Inflammatory macrophage (primary cell): ENCODE measurements at regions not wholly inside any gene's neighbourhood (a gene's known extent, or its start where the extent isn't known, plus 50 kb on each side); places are given as distances from the start of the nearest gene placed in this dataset.

Source experiments
- DNase-seq, 2 donors: peaks; one replicate each; pipeline ENCODE4 v3.0.0-alpha.2; 2020 to 2022

DNA sequence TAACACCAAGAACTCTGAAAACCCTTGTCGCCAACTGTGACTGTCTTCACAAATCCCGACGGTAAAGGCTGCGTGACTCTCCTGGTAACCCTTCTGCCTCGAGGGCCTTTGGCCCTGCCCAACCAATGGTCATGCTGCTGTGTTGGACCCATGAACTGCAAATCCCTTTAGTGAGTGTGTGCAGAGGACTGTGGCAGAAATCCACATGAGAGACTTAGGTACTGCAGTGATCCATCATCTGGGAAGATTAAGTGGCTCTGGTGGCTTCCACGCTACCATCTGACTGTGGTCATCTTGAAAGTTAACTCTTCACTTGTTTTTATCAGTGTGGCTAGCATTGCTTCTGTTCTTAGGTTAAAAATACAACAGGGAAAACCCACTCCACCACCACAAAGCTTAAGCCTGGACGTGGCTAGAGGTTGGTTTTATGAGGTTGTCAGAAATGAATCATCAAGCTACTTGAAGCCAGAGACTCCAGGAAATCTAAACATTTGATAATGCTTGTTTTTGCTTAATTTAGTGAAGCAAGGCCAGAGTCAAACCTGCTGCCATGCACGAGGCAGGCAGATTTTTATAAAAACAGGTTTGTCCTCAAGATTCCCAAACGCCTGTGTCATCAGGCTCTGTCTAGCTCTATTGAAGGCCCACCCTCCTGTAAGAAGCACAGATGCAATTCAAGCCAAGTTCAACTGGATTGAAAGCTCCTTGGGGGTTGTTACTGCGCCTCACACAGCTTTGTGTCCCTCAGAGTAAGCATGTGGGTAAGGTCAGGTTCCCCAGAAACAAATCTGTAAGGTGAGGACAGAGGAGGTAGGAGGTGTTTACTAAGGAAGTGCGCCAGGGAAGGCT lies 52.7 kb upstream of the ERCC6L2 start:
- no peak for DNase-seq

DNA sequence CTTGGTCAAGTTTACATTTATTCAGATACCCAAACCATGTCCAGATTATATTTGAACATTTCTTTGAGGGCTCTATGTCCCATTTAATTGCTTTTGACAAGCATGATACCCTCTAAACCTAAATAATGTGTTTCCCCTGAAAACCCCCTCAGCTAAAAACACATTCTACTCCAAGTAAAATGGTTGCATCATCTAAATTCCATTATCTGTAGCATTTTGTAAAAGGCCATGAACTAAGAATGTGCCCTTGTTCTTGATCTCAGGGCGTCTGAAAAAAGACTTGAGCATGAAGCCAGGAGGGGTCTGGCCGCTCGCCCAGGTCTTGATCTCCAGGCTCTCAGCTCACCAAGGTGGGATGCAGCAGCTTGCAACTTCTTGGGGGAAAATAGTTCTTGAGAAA lies 53.5 kb upstream of the ERCC6L2 start:
- DNase-seq: no peak

DNA sequence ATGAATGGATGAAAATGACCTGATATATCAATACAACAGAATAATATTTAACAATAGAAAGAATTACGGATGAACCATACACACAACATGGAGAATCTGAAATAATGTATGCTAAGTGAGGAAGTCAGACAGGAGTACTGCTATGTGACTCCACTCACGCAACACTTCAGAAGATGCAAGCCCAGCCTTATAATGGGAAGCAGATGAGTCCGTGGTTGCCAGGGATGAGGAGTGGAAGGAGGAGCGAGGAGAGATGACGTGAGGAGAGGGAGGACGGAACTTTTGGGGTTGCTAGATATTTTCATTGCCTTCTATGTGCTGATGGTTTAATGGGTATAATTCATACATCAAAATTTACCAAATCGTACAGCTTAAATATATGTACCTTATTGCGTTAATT lies 55.4 kb upstream of the ERCC6L2 start:
- DNase-seq: no peak

DNA sequence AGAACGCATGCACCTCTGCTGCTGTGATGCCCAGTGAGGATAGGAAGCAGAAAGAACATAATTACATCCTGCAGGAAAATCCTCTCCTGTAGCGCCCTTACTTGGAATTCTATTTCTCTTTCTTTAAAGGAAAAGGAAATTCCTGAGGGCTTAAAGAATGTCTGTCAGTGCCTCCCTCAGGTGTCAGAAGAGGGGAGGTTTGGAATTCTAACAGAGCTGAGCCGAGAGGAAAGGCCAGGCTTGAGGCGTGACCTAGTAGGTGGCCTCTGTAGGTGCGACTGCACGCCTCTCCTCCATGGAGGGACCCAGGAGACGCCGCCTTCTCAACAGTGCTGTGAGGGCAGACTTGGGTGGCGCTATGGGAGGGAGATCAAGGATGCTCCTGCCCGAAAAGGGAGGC lies 55.9 kb upstream of the ERCC6L2 start:
- no peak for DNase-seq

DNA sequence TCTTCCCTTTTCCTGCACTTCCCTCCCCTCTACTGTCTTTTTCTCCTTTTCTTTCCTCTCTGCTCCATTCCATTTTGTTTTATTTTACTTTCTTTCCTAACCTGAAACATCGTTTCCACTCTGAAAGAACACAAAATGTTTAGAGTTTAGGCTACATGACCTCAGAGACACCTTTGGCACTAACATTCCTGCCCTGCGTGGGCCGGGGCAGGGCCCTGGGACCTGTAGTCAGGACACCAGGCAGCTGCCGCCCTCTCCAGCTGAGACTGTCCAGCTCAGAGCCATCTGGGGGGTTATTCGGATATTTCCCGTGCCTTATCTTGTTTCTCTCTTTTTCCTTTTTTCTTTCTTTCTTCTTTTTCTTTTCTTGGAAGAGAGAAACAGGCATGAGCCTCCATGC lies 58.3 kb upstream of the ERCC6L2 start:
- DNase-seq: no peak

DNA sequence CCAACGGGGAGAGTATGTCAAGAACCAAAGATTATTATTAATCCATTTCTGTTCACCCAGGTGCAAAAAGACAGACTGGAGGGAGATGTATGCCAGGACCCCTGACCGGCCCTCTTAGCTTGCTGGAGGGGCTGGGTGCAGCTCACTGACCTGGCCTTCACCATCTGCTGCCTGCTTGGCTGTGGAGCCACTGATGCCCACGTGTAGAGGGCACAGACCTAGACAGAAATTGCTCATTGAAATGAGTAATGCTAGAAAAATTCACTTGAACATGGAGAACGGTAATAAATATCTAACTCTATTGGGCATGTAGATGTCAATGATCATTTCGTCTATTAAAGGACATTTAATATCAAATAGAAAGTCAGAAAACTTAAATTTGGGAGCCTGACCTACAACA lies 58.8 kb upstream of the ERCC6L2 start:
- no peak for DNase-seq

DNA sequence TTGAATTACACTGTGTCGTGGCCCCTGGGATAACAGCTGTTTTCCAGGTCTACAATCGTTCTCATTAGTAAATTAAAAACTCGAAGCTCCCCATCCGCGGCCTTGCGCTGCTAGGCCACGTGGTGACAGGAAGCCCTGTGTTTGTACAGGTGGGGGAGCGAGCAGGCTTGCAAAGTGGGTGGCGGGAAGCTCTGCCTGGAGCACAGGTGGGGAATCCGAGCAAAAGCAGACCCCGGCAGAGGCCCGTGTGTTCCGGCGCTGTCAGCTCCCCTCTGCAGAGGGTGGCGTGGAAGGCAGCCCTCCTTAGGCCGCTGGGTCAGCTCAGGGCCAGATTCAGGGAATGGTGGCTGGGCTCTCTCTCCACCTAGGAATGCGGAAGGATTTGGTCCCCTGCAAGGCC lies 59.5 kb upstream of the ERCC6L2 start:
- no peak for DNase-seq

DNA sequence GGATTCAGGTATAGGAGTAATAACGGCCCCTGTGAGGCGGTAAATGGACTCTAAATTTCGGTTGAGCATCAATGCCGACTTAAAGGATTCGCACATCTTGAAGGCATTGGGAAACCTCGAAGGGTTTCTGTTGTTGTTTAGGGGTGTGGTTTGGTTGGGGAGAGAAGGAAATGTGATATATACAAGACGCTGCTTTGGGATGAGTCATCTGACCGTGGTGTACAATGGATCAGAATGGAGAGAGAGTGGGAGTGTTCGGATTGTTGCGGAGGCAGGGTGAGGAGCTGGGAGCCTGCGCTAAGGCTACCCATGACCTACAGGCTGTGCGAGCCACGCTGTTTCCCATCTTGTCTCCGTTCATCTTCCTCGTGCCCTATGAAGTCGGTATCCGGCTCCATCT lies 60.4 kb upstream of the ERCC6L2 start:
- no peak for DNase-seq

DNA sequence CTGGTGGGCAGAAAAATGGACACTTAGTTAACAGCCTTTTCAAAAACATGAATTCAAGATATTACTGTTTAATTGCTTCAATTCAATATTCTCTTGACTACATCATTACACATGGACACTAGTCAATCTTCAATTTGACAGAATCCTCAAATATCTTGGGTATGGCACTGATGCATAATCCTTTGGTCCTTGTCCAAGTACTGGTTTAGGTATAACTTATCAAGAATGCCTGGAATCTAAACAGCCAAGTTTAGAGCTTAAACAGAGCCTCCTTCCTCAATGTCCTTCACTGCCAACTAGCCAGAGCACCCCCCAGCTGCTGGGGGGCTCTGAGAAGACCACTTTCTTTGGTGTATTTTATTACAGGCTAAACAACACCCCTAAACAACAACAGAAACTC lies 61.6 kb upstream of the ERCC6L2 start:
- no peak for DNase-seq

DNA sequence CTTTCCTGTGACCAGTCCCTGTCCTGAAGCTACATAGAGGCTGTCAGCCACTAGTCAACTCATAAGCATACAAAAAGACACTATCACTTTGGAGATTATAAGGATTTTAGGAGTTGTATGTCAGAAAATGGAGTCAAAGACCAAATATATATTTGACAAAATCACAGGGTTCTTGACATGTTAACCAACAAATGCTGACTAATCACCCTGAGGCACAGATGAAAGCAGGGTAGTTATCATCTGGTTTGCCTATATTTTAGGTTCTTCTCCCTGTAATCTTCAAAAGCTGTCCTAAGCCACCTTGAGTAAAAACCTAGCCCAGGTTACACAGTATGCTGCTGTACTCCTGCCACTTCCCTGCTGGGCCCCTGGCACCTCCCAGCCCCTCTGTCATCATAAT lies 64.7 kb upstream of the ERCC6L2 start:
- no peak for DNase-seq

DNA sequence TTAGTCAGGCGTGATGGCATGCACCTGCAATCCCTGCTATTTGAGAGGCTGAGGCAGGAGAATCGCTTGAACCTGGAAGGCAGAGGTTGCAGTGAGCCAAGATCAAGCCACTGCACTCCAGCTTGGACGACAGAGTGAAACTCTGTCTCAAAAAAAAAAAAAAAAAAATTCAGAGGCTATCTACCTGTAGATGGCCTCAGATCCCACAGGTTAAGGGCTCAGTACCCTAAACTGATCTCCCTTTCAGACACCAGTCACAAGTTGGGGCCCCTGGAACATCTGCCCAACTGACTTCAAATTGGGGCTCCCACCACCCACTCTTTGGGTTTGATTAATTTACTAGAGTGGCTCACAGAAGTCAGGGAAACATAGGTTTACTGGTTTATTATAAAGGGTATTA lies 65.4 kb upstream of the ERCC6L2 start:
- no peak for DNase-seq

DNA sequence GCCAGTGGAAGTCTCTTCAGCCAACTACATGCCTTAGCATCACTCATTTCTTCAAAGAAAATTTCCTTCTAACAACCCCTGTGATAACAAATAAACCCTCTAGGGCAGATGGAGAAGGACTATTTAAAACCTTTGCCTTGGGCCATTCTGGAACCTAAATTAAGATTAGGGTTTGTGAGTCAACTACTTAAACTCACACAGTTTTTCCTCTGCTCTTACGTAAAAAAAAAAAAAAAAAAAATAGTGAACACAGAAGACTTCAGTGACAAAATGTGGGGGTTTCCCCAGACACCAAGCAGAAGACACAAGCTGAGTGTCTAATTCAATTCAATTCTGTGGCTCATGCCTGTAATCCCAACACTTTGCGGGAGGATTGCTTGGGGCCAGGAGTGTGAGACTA lies 65.8 kb upstream of the ERCC6L2 start:
- DNase-seq: no peak

DNA sequence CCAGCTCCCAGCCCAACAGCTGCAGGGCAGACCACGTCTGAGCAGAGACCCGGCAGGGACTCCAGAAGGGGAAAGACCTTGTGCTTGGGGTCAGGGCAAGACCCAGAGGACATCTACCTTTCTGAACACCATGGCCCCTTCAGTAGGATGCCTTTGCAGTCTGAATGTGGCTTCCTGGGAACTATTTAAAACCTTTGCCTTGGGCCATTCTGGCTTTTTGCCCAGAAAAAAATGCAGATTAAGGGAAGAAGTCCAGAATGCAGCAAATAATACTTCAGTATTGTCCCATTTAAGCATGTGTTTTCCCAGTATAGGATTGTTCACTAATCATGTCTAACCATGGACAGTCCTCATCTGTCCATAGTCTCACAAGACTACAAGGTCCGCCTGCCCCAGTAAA lies 67.5 kb upstream of the ERCC6L2 start:
- no peak for DNase-seq

DNA sequence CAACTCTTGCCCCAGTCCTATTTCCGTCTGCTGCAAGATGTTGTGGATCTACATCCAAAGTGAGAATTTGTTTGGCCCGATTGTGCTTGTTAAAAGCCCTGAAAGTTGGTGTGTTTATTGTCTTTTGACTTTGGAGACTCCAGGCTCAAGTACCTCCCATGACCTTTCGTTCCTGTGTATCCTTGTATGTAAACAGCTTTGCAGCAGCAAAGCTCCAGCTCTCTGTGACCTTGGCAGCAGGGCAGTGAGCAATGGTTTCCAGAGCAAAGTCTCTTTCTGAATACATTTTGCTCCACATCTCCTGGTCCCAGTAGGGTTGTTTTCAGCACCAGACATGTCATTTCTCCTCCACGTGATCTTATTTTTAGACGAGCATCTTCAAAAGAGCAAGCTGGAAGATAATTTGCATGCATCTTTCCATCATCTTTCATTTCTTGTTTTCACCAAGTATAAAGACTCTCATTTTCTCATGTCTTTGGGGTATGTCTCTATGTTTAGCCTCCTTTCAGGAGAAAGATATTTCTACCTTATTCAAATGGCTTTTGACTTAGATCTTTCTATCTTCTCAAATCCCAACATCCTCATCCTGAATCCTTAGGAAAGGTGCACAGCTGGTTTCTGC lies 68.1 kb upstream of the ERCC6L2 start:
- DNase-seq: no peak

DNA sequence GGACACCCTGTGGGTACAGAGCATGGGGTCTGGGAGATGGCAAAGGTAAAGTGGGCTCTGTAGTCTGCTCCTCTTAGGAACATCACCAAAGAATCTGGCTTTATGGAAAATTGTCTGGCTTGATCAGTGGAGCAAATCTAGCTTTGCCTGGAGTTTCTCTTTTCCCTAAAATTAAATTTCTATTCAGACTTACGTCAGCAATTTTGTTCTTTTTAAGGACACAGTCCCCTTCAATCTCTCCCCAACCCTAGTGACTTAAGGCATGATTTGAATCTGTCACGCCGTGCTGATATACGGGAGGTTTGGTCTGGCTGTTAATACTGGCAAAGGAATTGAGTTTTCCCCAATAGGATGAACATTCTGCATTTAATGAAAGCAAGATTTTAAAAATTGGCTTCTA lies 72.3 kb upstream of the ERCC6L2 start:
- DNase-seq: no peak

DNA sequence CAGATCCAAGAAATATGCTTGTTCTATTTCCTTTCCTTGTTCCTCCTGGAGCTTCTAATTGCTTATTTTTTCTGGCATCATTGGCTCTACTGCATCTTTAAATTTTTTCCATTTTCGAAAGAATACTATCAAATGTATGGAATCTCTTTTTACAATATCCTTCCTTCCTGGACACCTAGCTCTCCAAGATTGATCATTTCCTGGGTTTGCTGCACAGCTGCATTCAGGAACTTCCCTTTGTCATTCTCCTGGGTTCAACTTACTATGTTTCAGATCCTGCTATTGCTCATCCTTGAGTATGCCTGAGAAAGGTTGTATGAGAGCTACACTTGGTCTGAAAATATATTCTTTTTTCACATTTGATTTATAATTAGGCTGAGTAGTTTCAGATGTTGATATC lies 73.7 kb upstream of the ERCC6L2 start:
- no peak for DNase-seq

DNA sequence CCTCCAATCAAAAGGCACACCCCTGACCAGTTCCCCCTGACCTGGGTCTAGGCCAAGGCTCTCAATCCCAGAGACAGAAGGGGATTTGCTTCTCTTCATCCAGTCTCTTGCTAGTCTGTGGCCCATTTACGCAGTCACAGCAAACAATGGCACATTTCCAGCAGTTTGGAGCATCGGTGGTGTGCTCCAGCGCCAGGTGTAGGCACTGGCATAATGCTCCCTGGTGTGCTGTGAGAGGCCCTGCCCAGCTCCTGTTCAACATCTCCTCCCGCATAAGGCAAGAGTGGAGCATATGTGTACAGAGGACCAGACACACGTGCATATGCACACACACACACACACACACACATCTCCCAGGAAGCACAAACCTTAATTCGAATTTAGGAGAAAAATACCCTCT lies 79.5 kb upstream of the ERCC6L2 start:
- no peak for DNase-seq

DNA sequence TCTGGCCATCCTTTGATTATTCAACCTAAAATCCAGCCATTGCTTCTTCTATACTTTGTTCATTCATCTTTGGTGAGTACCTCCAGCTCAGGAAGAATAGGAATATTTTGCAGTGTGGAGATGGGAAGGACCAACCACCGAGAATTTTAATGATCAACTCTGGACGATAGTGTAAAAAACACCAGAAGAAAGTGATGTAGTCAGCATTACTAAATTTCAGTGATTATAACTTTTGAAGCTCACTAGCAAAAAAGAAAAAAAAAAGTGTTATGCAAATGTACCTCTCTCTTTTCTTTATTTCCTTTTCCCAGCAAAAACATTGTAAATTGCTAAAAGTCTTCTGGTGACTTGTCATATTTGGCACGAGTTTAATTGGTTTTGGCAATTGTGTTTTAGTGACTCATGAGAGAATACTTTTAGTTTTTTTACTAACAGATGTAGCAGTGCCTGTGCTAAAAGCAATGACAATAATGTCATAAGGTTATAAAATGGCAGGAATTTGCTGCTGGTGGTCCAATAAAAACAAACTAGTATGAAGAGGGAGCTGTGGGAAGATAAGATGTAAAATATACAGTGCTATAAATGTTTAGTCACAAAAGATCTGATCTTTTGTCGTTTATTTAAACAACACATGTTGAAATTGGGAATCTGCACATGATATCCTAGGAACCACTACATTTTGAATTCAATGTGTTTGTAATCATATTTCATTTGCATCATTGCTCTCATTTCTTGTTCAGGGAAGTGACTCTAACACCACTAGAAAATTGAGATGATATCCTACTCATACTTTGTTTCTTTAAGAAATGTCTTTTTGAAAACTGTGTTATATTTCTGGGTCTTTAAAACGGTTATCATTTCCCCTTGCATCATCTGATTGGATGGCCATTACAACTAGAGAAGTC lies 81.3 kb upstream of the ERCC6L2 start:
- no peak for DNase-seq

DNA sequence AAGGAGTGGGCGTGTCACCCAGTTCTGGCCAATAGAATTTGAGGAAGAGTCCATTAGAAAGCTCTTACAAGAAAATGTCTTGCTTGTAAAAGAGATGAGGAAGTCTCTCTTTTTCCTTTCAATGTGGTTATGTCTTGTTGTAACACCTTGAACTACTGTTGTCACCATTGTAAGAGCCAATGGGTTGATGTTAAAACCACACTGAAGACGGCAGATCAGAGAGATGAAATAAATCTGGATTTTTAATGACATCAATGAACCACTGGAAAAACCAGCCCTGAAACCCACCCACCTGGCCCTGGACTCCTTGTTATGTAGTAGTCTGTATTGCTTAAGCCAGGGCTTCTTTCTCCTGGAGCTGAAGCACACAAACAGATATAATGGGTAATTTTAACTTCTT lies 83.8 kb upstream of the ERCC6L2 start:
- DNase-seq: no peak

DNA sequence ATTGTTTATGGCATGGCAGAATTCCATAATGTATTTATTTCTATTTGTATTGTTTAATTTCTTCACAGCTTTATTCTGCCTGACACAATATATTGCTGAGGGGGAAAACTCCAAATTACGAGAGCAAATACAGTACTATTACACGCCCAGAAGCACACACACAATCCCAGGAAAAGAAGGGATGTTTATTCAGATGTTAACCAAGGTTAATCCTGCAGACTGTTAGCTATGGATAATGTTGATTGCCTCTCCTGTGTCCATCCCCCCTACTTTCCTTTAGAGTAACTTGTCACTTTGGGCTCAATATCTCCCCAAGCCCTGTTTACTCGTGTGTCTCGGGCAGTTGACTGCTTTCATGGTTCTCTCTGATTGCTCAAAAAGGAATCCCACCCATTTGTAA lies 84.2 kb upstream of the ERCC6L2 start:
- DNase-seq: no peak

DNA sequence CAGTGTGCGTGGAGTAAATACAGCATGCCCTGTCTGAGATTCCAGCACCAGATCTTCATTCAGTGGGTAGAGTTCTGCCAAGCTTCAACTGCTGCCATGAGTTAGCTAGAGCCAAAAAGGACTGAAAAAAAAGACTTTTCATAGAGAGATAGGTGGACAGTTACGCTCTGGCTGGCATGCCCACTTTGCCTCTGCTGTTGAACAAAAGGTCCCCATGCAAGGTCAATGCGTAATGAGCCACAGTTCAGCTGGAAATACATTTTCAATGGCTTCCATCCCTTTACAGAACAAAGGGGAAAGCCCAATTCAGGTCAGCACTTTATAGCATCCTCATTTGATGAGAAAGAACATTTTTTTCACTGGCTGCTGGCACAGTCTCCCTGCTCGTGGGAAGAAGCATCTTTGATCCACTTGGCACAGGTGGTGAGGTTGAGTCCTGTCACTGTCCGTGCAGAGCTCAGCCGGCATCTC lies 86.9 kb upstream of the ERCC6L2 start:
- DNase-seq: no peak

DNA sequence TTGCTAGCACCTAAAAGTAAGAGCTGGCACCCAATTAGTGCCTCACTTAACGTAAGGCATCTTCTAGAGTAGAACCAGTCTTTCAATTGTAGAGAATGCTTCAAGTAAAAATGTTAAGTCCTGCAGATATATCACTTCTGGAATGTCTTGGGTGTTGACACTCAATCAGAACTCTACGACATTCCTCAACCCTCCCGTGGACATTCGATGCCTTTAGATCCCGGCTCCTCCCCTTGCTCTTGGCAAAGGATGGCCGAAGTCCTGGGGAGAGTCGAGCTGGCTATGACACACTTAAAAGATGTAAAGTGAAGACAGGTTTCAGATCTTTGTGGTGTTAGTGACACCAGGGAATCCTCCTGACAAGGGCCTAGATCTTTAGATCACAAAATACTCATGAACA lies 87.5 kb upstream of the ERCC6L2 start:
- no peak for DNase-seq

DNA sequence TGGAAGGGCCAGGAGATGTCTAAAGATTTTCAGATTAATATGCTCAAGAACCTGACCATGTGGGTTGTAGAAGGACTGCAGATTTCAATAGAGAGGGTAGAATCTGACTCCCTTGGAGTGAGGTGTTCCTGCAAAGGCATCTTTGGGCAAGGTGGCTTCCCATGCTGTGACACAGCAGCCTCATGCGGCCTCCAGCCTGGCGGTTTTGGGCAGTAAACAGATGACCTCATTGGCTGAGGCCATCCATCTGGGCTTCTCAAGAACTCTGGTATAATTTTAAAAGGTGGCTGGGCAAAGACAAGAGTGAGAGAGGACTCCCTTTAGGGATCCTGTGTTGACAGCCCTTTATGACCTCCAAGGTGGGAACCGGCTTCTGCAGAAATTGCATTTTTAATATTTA lies 90.3 kb upstream of the ERCC6L2 start:
- DNase-seq: no peak

DNA sequence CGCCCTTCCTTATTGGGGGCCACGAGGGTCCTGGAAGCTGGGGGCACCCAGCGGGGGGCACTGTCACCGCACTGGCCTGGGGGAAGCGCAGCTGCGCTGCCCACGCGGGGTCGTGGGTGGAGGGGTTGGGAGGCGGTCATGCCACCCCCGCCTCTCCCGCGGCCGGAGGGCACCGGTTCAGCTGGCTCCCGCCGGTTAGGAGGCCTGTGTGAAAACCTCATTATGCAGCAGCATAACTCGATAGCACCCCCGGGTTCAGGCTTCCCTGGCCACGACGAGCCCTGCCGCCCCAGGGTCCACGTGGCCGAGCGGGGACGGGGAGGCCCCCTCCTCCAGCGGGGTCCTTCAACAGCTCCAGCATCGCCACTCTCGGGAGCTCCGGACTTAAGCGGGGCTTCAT lies 91.2 kb upstream of the ERCC6L2 start:
- no peak for DNase-seq
